GM18858 (cell line): ENCODE measurements at regions not wholly inside any gene's neighbourhood (a gene's known extent, or its start where the extent isn't known, plus 50 kb on each side); places are given as distances from the start of the nearest gene placed in this dataset.

Experiments used
- ATAC-seq: cut with Tn5 transposase; IDR thresholded peaks from one replicate; pipeline ENCODE4 v1.9.1; 2021; ENCODE audit not compliant: unreplicated experiment

GRCh38 chr18:44123743-44124142 lies 556.9 kb upstream of the SETBP1 start:
- no peak for ATAC-seq

DNA sequence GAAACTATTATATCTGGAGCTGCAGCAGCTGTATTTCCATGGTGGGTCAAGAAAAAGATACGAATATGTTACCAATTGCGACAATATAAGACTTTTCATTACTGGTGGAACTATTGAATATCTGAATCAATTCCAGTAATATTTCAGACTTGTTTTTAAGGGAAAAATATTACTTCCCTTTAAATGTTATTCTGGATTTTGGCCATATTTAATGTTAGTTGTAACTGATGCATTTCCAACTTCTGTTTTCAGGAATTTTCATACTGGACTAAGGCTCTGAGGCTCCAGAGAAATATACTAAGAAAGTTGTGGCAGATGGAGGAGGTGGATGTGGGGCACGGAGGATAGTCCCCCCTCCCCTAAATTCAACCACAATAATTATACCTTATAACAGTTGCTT lies 555.2 kb upstream of the SETBP1 start:
- no peak for ATAC-seq

DNA sequence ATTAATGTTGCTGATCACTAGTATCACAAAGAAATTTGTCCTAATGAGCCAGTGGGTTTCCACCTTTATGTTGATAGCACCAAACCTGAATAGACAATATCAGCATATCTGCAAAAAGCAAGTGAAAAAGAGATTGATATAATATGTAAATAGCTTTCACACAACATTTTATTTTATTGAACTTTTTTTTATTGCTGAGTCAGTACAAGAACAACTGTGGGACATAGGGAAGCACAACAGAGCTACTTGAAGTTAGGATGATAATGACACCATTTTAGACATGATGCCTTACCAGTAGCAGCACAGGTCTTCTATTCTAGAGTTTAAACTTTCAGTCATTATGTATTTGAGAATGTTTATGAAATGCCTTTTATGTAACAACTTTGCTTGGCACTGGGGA lies 554.1 kb upstream of the SETBP1 start:
- no peak for ATAC-seq

DNA sequence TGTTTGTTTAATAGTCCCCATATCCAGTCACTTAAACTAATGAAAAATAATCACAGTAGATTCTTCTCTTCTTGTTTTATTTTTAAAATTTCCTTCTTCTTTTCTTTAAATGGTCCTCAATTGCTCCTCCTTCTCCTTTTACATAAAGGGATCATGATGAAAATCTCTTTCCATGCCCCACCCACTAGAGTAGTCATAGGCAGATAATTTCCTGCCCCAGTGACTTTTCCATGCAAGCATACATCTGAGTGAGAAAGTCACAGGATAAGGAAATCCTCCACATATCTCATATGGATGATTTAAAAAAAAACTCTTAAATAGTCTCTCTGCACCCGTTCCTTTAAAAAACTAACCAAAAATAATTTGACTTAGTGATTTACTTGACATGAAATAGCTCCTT lies 552.3 kb upstream of the SETBP1 start:
- no peak for ATAC-seq

- no peak for ATAC-seq
Measured at GRCh38 chr18:44130376-44130942, 550.2 kb upstream of the SETBP1 start.

- ATAC-seq, result no peak
Measured at GRCh38 chr18:44133483-44133882, 547.2 kb upstream of the SETBP1 start.

DNA sequence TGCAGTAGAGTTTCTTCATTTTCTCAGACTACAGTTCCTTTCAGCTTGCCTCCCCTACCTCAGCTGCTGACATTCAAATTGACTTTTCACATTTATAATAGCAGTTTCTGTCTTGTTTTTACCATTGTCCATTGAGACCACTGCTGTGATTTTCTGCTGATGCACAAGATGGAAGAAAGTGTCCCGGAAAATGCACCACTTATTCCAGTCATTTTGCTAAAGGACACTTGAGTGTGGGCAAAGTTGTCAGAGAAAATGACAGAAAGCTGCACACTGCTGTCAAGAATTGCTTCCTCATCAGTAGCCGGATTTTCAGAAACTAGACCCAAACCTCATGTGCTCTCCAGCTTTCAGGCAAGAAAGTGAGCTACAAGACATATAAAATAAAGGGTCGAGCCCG lies 546.2 kb upstream of the SETBP1 start:
- no peak for ATAC-seq

DNA sequence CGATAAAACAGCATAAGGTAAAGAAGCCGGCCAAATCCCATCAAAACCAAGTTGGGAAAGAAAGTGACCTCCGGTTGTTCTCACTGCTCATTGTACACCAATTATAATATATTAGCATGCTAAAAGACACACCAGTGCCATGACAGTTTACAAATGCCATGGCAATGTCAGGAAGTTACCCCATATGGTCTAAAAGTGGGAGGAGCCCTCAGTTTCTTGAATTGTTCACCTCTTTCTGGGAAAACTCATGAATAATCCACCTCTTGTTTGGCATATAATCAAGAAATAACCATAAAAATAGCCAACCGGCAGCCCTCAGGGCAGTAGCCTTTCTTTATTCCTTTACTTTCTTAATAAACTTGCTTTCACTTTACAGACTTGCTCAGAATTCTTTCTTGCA lies 544.9 kb upstream of the SETBP1 start:
- no peak for ATAC-seq

DNA sequence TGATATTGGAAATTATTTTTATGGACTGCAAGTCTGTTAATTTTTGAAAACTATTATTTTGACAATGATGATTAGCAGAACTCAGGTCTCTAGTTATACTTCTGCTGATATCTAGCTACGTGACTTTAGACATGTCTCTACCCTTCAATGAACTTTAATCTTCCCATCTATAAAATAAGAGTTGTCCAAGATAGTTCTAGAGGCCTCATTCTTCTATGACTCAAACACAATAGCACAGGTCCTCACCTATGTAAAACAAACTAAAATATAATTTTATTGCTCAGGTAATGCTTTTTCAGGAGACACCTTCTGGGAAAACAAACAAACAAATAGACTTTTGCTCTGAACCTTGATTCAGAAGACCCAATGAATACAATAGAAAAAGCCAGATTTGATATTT lies 544.4 kb upstream of the SETBP1 start:
- ATAC-seq, result no peak

DNA sequence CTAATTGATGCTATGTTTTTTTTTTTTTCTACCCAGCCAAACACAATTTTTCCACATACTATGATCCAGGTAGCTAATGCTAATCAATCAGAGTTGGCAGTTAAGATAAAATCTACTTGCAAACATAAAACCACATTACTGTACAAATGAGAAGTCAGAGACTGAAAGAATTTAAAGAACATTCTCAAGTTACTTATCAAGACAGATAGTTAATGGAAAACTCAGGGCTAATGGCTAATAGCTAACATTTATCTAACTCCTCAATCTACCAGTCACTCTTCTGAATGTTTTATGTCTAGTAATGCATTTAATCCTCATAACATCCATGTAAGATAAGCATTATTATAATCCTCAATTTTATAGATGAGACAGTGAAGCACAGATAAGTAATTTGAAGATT lies 537.6 kb upstream of the SETBP1 start:
- no peak for ATAC-seq

DNA sequence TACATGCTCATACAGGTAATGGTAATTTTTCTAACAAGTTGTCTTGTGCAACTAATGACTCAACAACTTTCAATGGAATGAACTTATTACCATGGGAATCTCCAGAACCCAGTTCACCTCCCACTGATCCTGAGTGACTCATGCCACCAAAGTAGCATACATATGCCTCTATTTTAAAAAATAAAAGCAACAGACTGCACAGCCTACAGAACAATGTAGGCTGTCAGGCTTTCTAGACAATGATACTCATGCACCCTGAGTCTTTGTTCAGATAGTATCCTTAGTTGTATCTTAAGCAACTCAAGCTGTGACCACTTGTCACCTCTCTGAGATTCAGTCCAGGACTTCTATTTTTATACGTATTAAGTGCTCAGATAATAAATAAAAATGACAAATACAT lies 531.0 kb upstream of the SETBP1 start:
- ATAC-seq, result no peak

- ATAC-seq, result no peak
Measured at GRCh38 chr18:44153981-44154380, 526.7 kb upstream of the SETBP1 start.

DNA sequence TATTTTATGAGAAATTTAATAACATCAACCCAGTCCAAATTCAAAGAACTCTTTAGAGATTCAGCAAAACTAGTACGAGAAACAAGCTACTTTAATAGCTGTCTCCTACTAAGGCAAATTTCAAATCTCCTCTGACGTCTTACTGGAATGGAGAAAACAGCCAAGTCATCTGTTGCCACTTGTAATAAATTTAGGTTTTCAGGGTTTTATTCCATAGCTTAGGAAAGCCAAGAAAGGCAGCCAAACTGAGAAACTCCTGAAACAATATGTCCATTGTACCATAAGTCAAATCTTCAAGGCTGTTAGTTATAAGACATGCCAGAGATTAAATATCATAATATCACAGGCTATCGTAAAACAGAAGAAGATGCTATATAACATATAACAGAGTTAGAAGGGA lies 524.6 kb upstream of the SETBP1 start:
- no peak for ATAC-seq

DNA sequence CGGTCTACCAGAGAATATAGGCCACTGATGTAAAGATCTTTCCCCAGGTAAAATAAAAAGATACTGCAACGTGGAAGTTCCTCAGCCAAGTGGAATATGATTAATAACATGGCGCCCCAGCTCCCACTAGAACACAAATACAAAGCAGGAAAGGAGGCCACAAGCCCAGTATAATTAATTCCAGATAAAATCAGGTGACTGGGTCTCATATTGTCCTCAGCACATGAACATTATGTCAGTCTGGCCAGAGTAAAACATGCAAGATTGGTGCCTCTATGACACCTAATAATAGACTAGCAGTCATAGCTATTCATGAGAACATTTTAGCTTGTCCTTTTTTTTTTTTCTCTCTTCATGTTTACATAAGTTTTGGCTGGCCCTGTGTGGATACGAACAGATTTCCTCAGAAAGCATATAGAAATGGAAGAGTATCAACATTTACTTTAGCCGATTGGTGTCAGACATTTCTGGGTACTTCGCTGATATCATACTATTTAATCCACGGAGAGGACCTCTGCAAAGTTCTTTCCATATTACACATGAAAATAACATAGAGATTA lies 523.8 kb upstream of the SETBP1 start:
- ATAC-seq, result no peak

DNA sequence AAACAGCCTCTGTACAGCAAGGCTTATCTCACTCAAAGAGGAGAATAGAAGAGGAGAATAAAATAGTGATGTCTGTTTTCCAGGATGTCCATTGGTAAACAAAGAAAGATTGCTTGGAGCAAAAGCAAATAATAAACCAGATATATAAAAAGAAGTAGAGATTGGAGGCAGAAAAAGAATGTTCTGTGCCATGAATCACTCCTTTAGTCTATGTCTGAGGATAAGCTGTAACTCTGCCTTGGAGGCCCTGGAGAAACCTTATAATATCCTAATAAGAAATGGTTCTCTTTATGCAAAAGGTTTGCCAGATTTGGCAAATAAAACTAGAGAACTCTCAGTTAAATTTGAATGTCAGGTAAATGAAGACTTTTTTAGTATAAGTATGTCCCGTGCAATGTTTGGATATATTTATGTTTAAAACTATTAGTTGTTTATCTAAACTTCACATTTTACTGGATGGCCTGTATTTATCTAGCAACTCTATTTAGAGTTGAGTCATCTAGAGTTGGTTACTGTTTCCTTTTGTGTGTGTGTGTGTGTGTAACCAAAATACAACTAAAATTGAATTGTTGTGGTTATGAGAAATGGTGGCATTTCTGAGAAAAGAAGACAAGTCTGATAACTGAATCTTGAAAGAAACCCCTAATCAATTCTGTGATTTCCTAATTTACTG lies 510.3 kb upstream of the SETBP1 start:
- no peak for ATAC-seq

DNA sequence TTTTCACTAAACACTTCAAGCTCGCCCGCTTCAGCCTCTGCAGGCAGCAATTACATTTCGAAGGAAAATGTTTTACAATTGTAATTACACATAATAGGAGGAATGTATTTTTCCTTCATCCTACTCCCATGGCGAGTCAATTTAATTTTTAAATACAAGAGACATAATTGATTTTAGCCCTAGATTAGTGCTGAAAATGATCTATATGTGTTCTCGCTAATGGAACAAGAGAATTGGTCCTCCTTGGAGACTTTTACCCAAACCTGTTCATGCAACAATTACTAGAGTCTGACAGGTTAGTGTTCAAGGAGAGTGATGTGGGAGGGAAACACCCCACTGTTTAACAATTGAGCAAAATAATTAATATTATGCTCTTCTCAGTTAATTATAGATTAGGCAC lies 509.4 kb upstream of the SETBP1 start:
- ATAC-seq, result no peak

GRCh38 chr18:44175891-44176290 lies 504.8 kb upstream of the SETBP1 start:
- ATAC-seq, result no peak

- no peak for ATAC-seq
Measured at GRCh38 chr18:44178476-44178875, 502.2 kb upstream of the SETBP1 start.

GRCh38 chr18:44179693-44180092 lies 501.0 kb upstream of the SETBP1 start:
- ATAC-seq, result no peak

GRCh38 chr18:44180683-44181082 lies 500.0 kb upstream of the SETBP1 start:
- ATAC-seq, result no peak

GRCh38 chr18:44181951-44182747 lies 498.5 kb upstream of the SETBP1 start:
- ATAC-seq, result no peak

GRCh38 chr18:44186001-44186400 lies 494.7 kb upstream of the SETBP1 start:
- no peak for ATAC-seq
